ENCODE measurements at regions not wholly inside any gene's neighbourhood (a gene's known extent, or its start where the extent isn't known, plus 50 kb on each side); places are given as distances from the start of the nearest gene placed in this dataset.

DNA sequence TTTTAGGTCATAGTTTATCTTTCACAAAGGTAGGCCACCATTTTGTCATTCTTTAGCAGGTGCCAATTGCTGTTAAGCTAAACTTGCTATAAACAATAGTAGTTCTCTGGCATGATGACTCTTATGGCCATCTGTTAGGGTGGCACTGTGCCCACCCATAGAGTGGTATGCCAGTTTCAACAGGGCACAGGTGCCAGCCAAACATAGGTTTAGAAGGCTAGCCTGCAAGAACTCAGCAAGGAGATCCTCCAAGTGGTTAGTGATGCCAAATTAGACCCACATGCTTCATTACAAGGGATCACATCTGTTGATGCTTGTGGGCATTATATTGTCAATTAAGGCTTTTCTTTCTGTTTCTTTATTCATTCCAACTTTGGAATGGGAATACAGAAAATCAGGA, 204.5 kb downstream of the FMR1NB start:
- no peaks in the 10 kb centered on the region for H3K9me3 Mint-ChIP-seq (ENCODE audit: low read depth)
- CTCF ChIA-PET: no interaction called here
- POLR2A ChIA-PET: no interaction called here

DNA sequence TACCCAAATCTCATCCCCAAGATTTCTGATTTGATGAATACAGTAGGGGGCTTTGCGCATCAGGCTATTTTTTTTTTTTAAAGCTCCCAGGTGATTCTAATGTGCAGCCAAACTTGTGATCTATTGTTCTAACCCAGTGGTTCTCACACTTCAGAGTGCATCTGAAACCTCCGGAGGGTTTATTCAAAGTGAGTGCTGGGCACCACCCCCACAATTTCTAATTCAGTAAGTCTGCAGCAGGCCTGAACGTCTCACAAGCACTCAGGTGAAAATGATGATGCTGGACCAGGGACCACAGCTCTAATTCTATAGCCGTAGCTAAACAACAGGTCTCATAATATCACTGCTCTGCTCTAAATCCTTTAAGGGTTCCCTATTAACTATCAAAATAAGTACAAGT, 211.4 kb downstream of the FMR1NB start:
- no peaks in the 10 kb centered on the region for H3K27me3 Mint-ChIP-seq
- no peaks in the 10 kb centered on the region for H3K4me1 Mint-ChIP-seq
- H3K36me3 Mint-ChIP-seq (ENCODE audit: low read depth): no peaks in the 10 kb centered on the region
- H3K4me3 Mint-ChIP-seq: no peak overlapping the region
- DNase-seq (no peak), ATAC-seq (no peak)
- ChIA-PET CTCF (no interaction called here), POLR2A (no interaction called here)
- intact Hi-C loops (cut with DNase I, micrococcal nuclease): no loop called here
- H3K27ac Mint-ChIP-seq: no peak overlapping the region
- no peaks in the 10 kb centered on the region for H3K9me3 Mint-ChIP-seq (ENCODE audit: low read depth)

More for the DNA sequence above, 204.5 kb downstream of the FMR1NB start:
- no peak overlapping the region for H3K27ac Mint-ChIP-seq
- intact Hi-C loops (cut with DNase I, micrococcal nuclease): no loop called here
- H3K4me1 Mint-ChIP-seq: no peaks in the 10 kb centered on the region
- ATAC-seq (no peak), DNase-seq (no peak)
- no peaks in the 10 kb centered on the region for H3K36me3 Mint-ChIP-seq (ENCODE audit: low read depth)
- no peak overlapping the region for H3K4me3 Mint-ChIP-seq
- H3K27me3 Mint-ChIP-seq: no peaks in the 10 kb centered on the region

DNA sequence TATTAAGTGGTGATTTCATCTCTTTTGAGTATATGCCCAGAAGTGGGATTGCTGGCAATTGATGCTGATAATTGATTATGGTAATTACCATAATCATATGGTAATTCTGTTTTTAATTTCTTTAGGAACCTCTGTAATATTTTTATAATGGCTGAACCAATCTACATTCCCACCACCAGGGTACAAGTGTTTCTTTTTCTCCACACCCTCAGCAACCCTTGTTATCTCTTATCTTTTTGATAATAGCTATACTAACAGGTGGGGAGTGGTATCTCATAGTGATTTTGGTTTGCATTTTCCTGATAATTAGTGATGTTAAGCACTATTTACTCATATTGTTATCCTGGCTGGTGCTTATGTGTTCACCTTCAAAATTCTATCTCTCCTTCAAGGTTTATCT, 212.6 kb downstream of the FMR1NB start:
- DNase-seq: no peak
- ChIA-PET CTCF (interaction anchor here (0.7 kb wide), 1 partner anchor 106 kb away, joined by 3 read pairs; no protein-coding TSS in a partner anchor), POLR2A (no interaction called here)
- H3K27ac Mint-ChIP-seq: no peak overlapping the region
- intact Hi-C loops (cut with DNase I, micrococcal nuclease): no loop called here
- H3K4me3 Mint-ChIP-seq: no peak overlapping the region
- H3K36me3 Mint-ChIP-seq (ENCODE audit: low read depth): no peaks in the 10 kb centered on the region
- H3K4me1 Mint-ChIP-seq: no peaks in the 10 kb centered on the region
- H3K27me3 Mint-ChIP-seq: no peaks in the 10 kb centered on the region
- no peak for ATAC-seq
- no peaks in the 10 kb centered on the region for H3K9me3 Mint-ChIP-seq (ENCODE audit: low read depth)

DNA sequence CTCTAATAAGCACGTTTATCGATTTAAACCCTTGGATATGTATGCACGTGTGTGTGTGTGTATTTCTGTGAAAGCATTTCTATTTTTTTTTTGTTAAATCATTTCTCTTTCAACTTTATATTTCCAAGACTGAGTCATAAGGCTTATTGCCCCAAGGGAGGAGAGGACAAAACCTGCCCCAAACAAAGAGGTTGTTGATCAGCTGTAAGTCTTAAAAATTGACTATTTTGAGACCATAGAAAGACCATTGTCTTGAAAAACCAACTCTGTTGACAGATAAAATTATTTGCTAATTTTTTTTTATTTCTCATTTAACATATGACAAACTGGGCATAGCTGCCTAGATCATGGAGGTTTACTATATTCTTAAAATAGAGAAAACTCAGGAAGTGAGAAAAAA, 222.4 kb downstream of the FMR1NB start:
- CTCF ChIA-PET: no interaction called here
- no peak for ATAC-seq
- H3K4me1 Mint-ChIP-seq: peaks cover 3% of the 10 kb centered on the region
- intact Hi-C loops (cut with DNase I, micrococcal nuclease): no loop called here
- no peaks in the 10 kb centered on the region for H3K27me3 Mint-ChIP-seq
- H3K9me3 Mint-ChIP-seq (ENCODE audit: low read depth): peaks cover 10% of the 10 kb centered on the region
- DNase-seq: no peak
- H3K4me3 Mint-ChIP-seq: no peak overlapping the region
- POLR2A ChIA-PET: no interaction called here
- no peaks in the 10 kb centered on the region for H3K36me3 Mint-ChIP-seq (ENCODE audit: low read depth)
- no peak overlapping the region for H3K27ac Mint-ChIP-seq

DNA sequence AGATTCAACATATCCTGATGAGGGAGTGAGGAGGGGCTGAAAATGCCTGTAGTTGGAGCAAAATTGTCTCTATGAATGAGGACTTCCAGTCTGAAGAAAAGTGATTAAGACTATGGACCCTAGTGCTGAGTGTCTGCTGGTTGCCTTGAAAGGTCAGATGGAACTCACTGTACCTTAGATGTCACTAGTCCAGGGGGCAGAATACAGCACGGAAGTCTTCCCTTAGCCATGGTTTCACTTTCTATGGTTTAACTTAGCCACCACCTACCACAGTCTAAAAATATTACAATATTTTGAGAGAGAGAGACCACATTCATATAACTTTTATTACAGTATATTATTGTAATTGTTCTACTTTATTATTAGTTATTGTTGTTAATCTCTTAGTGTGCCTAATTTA, 223.1 kb downstream of the FMR1NB start:
- intact Hi-C loops (cut with DNase I, micrococcal nuclease): no loop called here
- CTCF ChIA-PET: no interaction called here
- Mint-ChIP-seq H3K27ac (no peak overlapping the region), H3K27me3 (no peaks in the 10 kb centered on the region), H3K4me1 (peaks cover 3% of the 10 kb centered on the region), H3K36me3 (ENCODE audit: low read depth) (no peaks in the 10 kb centered on the region), H3K4me3 (no peak overlapping the region), H3K9me3 (ENCODE audit: low read depth) (peaks cover 10% of the 10 kb centered on the region)
- POLR2A ChIA-PET: no interaction called here
- DNase-seq: no peak
- no peak for ATAC-seq

DNA sequence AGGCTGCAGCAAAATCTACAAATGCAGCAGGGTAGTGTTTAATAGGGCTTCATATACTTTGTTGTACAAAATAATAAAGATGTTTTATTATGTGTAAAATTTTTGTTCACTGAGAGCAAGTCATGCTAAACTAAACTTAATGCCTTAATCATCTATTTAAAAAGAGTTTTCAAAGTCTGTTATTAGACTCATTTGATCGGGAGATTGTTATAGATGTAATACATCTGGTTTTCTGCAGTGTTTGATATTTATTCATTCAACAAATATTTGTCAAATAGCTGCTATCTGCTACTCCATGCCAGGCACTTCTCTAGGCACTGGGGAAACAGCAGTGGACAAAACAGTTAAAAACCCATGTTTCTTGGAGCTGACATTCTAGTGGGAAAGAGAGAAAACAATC, 233.6 kb downstream of the FMR1NB start:
- Mint-ChIP-seq H3K27me3 (no peaks in the 10 kb centered on the region), H3K36me3 (ENCODE audit: low read depth) (no peaks in the 10 kb centered on the region), H3K27ac (no peak overlapping the region), H3K4me1 (no peaks in the 10 kb centered on the region), H3K4me3 (no peak overlapping the region), H3K9me3 (ENCODE audit: low read depth) (no peaks in the 10 kb centered on the region)
- POLR2A ChIA-PET: no interaction called here
- DNase-seq (no peak), ATAC-seq (no peak)
- intact Hi-C loops (cut with DNase I, micrococcal nuclease): no loop called here
- CTCF ChIA-PET: no interaction called here

DNA sequence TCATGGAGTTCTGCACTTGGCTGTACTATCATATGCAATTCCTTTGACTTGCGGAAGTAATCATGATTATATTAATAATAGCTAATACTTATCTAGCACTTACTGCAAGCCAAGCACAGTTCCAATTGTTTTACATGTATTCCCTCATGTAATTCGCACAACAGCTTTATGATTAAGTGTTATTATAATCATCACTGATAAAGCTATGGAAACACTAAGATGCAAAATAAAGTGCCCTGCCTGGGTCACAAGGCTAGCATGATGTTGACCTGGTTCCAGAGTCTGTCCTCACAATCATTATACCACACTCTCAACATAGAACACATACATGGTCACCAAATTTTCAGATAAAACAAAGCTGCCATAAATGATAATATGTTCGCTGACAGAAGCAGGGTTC, 234.6 kb downstream of the FMR1NB start:
- DNase-seq (no peak), ATAC-seq (no peak)
- H3K36me3 Mint-ChIP-seq (ENCODE audit: low read depth): no peaks in the 10 kb centered on the region
- intact Hi-C loops (cut with DNase I, micrococcal nuclease): no loop called here
- H3K4me3 Mint-ChIP-seq: no peak overlapping the region
- H3K27ac Mint-ChIP-seq: no peak overlapping the region
- no peaks in the 10 kb centered on the region for H3K9me3 Mint-ChIP-seq (ENCODE audit: low read depth)
- ChIA-PET CTCF (no interaction called here), POLR2A (no interaction called here)
- no peaks in the 10 kb centered on the region for H3K4me1 Mint-ChIP-seq
- H3K27me3 Mint-ChIP-seq: no peaks in the 10 kb centered on the region

DNA sequence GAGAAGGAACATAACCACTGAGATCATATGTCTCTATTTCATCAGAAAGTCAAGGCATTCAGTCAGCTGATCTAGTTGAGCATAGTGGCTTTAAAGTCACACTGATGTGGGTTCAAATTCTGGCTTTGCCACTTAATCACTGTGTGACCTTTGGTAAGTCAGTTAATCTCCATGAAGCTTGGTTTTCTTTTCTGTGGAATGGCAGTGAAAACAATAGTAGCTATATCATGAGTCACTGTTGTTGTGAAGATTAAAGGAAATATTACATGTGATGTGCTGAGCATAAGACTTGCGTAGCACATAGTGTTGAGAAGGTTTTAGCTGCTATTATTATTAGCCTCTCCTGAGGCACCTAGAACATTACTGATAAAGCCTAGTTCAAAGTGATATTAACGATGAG, 242.2 kb downstream of the FMR1NB start:
- Mint-ChIP-seq H3K27me3 (no peaks in the 10 kb centered on the region), H3K27ac (no peak overlapping the region), H3K4me3 (no peak overlapping the region), H3K9me3 (ENCODE audit: low read depth) (no peaks in the 10 kb centered on the region), H3K36me3 (ENCODE audit: low read depth) (no peaks in the 10 kb centered on the region), H3K4me1 (peaks cover 6% of the 10 kb centered on the region)
- ATAC-seq (no peak), DNase-seq (no peak)
- CTCF ChIA-PET: no interaction called here
- intact Hi-C loops (cut with DNase I, micrococcal nuclease): no loop called here
- POLR2A ChIA-PET: no interaction called here

DNA sequence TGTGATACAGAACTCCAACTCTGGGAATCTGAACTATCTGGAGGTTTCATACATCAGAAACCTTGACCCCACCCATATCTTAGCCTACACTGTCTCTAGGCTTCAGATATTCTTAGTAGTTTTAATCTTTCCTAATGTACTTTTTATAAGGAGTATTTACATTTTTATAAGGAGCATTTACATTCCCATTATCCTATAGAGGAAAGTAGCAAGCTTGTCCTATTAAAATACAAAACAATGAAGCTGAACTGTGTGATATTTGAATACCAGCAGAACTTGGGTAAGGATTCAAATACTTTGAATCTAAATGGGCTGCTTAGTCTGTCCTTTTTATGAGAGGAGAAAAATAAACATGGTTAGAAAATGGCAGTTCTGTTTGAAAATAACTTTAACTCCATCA, 247.4 kb downstream of the FMR1NB start:
- intact Hi-C loops (cut with DNase I, micrococcal nuclease): no loop called here
- CTCF ChIA-PET: no interaction called here

DNA sequence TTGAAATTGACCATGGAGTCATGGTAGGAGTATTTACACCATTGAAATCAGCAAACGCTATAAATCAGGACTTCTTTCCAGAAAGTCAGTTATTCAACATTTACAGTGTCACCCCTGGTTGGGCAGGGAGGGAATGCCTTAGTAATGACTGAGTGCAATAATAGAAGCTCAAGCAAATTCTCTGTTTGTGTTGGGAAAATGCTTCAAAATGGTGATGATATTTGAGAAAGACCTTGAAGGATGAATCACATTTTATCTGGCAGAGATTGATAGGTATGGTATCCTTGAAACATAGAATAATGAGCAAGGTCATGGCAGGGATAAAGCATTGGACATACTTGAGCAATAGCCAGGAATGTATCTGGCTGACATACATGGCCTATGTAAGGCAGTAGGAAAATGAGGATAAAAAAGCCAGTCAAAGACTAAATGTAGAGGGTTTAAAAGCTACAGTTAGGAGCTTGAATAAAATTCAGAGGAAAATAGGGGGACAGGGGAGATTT, 248.7 kb downstream of the FMR1NB start:
- ChIA-PET CTCF (interaction anchor here (0.6 kb wide), 1 partner anchor 30 kb away, joined by 3 read pairs; no protein-coding TSS in a partner anchor), POLR2A (no interaction called here)
- Mint-ChIP-seq H3K4me3 (no peak overlapping the region), H3K27ac (no peak overlapping the region), H3K9me3 (ENCODE audit: low read depth) (no peaks in the 10 kb centered on the region), H3K27me3 (no peaks in the 10 kb centered on the region), H3K36me3 (ENCODE audit: low read depth) (no peaks in the 10 kb centered on the region), H3K4me1 (peaks cover 5% of the 10 kb centered on the region)
- intact Hi-C loops (cut with DNase I, micrococcal nuclease): no loop called here
- DNase-seq: no peak
- no peak for ATAC-seq

More for the DNA sequence above, 247.4 kb downstream of the FMR1NB start:
- H3K27ac Mint-ChIP-seq: no peak overlapping the region
- DNase-seq: no peak
- POLR2A ChIA-PET: no interaction called here
- no peaks in the 10 kb centered on the region for H3K9me3 Mint-ChIP-seq (ENCODE audit: low read depth)
- no peak overlapping the region for H3K4me3 Mint-ChIP-seq
- H3K4me1 Mint-ChIP-seq: peaks cover 5% of the 10 kb centered on the region
- no peaks in the 10 kb centered on the region for H3K36me3 Mint-ChIP-seq (ENCODE audit: low read depth)
- no peak for ATAC-seq
- no peaks in the 10 kb centered on the region for H3K27me3 Mint-ChIP-seq

DNA sequence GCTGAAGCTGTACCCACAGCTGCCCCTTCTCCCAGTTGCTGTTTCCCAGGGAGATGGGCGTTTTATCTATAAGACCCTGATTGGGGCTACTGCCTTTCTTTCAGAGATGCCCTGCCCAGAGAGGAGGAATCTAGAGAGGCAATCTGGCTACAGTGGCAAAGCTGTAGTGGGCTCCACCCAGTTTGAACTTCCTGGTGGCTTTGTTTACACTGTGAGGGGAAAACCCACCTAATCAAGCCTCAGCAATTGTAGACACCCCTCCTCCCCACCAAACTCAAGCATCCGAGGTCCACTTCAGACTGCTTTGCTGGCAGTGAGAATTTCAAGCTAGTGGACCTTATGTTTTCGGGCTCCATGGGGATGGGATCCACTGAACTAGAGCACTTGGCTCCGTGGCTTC, 240.4 kb upstream of the AFF2 start:
- ATAC-seq (no peak), DNase-seq (no peak)
- intact Hi-C loops (cut with DNase I, micrococcal nuclease): no loop called here
- ChIA-PET CTCF (interaction anchor here (0.6 to 0.8 kb wide), 2 partner anchors 30 to 36 kb away, joined by 3 read pairs; no protein-coding TSS in a partner anchor), POLR2A (no interaction called here)
- H3K4me1 Mint-ChIP-seq: peaks cover 4% of the 10 kb centered on the region
- no peak overlapping the region for H3K27ac Mint-ChIP-seq
- H3K4me3 Mint-ChIP-seq: no peak overlapping the region
- H3K9me3 Mint-ChIP-seq (ENCODE audit: low read depth): peaks cover 14% of the 10 kb centered on the region
- H3K27me3 Mint-ChIP-seq: no peaks in the 10 kb centered on the region
- H3K36me3 Mint-ChIP-seq (ENCODE audit: low read depth): no peaks in the 10 kb centered on the region

DNA sequence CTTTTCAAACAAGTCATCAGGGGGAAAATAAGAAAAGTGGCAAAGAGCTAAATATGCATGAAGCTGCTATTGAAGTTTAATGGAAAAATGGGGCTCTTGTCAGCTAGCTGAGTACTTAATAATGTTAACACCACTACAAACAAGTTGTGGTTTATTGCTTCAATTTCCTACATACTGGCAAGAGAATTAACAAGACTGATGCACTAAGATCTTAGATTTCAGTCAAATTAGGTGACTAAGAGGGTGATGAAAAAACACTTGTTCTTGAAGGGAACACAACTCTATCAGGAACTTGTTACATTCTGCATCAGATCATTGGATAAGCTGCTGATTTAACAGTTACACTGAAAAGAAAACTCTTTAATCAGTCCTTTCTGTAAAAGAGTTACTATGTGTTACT, 234.6 kb upstream of the AFF2 start:
- DNase-seq (no peak), ATAC-seq (no peak)
- intact Hi-C loops (cut with DNase I, micrococcal nuclease): no loop called here
- no peaks in the 10 kb centered on the region for H3K36me3 Mint-ChIP-seq (ENCODE audit: low read depth)
- no peak overlapping the region for H3K27ac Mint-ChIP-seq
- H3K27me3 Mint-ChIP-seq: no peaks in the 10 kb centered on the region
- ChIA-PET CTCF (no interaction called here), POLR2A (no interaction called here)
- H3K4me3 Mint-ChIP-seq: no peak overlapping the region
- peaks cover 12% of the 10 kb centered on the region for H3K4me1 Mint-ChIP-seq
- H3K9me3 Mint-ChIP-seq (ENCODE audit: low read depth): peaks cover 7% of the 10 kb centered on the region

DNA sequence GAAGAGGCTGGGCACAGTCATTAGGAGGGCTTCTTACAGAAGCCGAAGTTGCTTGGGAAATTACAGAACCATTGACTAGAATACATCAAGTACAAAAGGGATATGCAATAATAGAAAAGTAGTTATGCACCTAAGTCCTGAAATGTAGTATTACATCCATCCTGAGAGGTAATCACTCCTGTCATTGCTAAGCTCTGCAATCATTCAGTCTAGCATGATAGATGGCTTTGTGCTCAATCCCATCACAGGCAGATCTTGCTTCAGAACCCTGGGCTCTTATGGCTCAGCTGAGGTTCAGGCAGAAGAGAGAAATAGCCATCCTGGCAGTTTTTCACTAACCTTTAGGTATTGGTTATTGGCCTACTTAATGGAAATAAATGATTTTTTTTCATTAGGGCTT, 231.7 kb upstream of the AFF2 start:
- no peak for DNase-seq
- Mint-ChIP-seq H3K27ac (no peak overlapping the region), H3K4me3 (no peak overlapping the region), H3K4me1 (peaks cover 20% of the 10 kb centered on the region), H3K27me3 (no peaks in the 10 kb centered on the region), H3K36me3 (ENCODE audit: low read depth) (no peaks in the 10 kb centered on the region), H3K9me3 (ENCODE audit: low read depth) (no peaks in the 10 kb centered on the region)
- CTCF ChIA-PET: no interaction called here
- POLR2A ChIA-PET: no interaction called here
- intact Hi-C loops (cut with DNase I, micrococcal nuclease): no loop called here
- ATAC-seq: no peak

Data from activated CD4-positive, alpha-beta T cell treated with anti-CD3 and anti-CD28 coated beads for 36 hours (primary cell).